GM18505 (cell line): ENCODE measurements at regions not wholly inside any gene's neighbourhood (a gene's known extent, or its start where the extent isn't known, plus 50 kb on each side); places are given as distances from the start of the nearest gene placed in this dataset.

ENCODE experiments used
- ATAC-seq: cut with Tn5 transposase; IDR thresholded peaks from one replicate; pipeline ENCODE4 v1.9.1; 2021; ENCODE audit not compliant: unreplicated experiment
- POLR2A ChIP-seq: IDR thresholded peaks from 4 replicates; pipeline ENCODE4 v1.6.1; 2011; ENCODE audit warnings: borderline replicate concordance; ENCODE audit not compliant: insufficient read depth, insufficient read length; ENCODE audit errors: extremely low read depth

- ATAC-seq, result no peak
- no peak for TF ChIP-seq POLR2A
Measured at GRCh38 chr15:60086681-60087429, 82.7 kb downstream of the FOXB1 start.

GRCh38 chr15:60087561-60087960 is 83.5 kb downstream of the FOXB1 start:
- no peak for ATAC-seq
- no peak for TF ChIP-seq POLR2A

- no peak for ATAC-seq
- TF ChIP-seq POLR2A, result no peak
Measured at GRCh38 chr15:60090747-60091146, 86.6 kb downstream of the FOXB1 start.

GRCh38 chr15:60091157-60091556 is 87.0 kb downstream of the FOXB1 start:
- ATAC-seq, result no peak
- no peak for TF ChIP-seq POLR2A

GRCh38 chr15:60091911-60092310 is 87.8 kb downstream of the FOXB1 start:
- TF ChIP-seq POLR2A, result no peak
- no peak for ATAC-seq

GRCh38 chr15:60093273-60094067 is 89.4 kb downstream of the FOXB1 start:
- no peak for TF ChIP-seq POLR2A
- no peak for ATAC-seq

GRCh38 chr15:60095711-60096110 is 91.6 kb downstream of the FOXB1 start:
- no peak for ATAC-seq
- no peak for TF ChIP-seq POLR2A

GRCh38 chr15:60096157-60096556 is 92.0 kb downstream of the FOXB1 start:
- TF ChIP-seq POLR2A, result no peak
- no peak for ATAC-seq

- TF ChIP-seq POLR2A, result no peak
- ATAC-seq, result no peak
Measured at GRCh38 chr15:60101416-60101815, 97.3 kb downstream of the FOXB1 start.

GRCh38 chr15:60102748-60103147 is 98.6 kb downstream of the FOXB1 start:
- TF ChIP-seq POLR2A, result no peak
- ATAC-seq, result no peak

- ATAC-seq, result no peak
- no peak for TF ChIP-seq POLR2A
Measured at GRCh38 chr15:60110909-60111308, 106.8 kb downstream of the FOXB1 start.

- no peak for ATAC-seq
- no peak for TF ChIP-seq POLR2A
Measured at GRCh38 chr15:60115579-60116380, 111.7 kb downstream of the FOXB1 start.

- no peak for TF ChIP-seq POLR2A
- no peak for ATAC-seq
Measured at GRCh38 chr15:60116456-60117089, 112.5 kb downstream of the FOXB1 start.
